ENCODE measurements at regions not wholly inside any gene's neighbourhood (a gene's known extent, or its start where the extent isn't known, plus 50 kb on each side); places are given as distances from the start of the nearest gene placed in this dataset.

DNA sequence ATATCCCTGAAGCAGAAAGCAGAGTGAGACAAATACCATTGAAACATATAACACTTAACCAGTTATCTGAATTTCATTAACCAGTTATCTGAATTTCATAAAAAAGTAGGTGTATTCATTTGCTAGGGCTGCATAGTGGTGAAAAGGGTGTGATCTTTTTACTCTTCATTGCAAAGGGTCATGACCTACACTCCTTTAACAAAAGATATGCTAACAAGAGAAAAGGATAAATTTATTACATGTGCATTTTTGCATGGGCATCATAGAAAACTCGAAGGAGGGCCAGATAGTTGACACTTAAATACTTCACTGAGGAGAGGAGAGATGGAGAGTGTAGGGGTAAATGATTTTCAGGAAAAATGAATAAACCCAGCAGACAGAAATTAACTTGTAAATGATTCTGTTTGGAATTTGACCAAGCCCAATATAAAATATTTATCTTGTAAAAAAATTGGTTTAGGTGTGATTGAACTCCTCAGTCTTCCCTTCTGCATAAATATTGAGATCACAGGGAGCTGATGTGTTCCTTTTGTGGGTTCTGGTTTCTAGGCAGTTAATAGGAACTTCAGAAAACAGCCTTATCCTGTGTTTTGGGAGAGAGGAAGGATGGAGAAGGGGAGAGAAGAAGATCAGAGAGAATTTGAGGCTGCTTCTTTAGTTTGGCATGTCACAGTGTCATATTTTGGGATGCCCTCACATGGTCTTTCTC lies 372.5 kb upstream of the SYT4 start:
- no peak for DNase-seq (ENCODE audit: low spot score)

DNA sequence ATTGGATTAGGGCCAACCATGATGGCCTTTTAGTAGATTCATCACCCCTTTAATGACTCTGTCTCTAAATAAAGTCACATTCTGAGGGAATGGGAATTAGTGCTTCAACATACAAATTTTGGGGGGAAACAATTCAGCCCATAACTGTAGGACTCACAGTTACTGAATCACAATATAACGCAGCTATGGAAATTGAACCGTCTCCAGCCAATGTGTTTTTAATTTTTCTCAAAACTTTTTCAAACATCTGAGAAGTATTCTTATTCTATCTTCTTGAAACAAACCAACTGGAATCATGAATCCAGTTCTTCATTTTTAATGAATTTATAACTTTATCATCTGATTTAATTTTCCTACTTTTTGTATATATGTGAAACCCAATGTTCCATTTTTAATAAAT lies 373.1 kb upstream of the SYT4 start:
- no peak for DNase-seq (ENCODE audit: low spot score)

DNA sequence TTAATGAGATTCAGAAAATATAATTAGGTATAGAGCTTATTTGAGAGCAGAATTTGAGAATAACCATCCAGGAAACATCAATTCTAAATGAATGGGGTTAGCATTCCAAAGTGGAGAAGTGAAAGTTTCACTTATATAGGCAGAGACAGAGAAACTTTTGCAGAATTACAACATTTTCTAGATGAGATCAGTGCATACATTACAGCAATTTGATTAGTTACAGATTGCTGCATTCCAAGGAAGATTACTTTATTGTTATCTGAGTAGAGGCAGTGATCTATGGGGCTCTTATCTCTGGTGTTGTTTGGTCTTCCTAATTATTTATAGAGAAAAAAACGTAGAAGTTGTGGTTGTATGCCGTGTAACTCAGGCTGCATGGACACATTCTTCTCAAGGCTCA lies 373.8 kb upstream of the SYT4 start:
- DNase-seq (ENCODE audit: low spot score), result no peak

DNA sequence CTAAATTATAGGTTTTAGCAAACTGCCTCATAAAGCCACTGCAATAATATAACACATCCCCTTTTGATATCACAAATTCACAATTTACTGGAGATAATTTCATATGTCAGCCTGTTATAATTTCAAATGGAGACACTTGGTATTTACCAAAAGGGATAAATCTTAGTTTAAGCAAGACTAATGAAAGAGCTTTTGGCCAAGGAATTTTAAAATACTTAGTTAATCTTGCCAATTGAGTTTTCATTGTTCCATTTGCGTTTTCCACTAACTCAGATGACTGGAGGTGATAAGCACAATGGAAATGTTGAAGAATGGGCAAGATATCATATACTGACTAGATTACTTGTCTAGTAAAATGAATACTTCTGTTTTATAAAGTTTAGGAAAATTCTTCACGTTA lies 379.3 kb upstream of the SYT4 start:
- DNase-seq (ENCODE audit: low spot score), result no peak

DNA sequence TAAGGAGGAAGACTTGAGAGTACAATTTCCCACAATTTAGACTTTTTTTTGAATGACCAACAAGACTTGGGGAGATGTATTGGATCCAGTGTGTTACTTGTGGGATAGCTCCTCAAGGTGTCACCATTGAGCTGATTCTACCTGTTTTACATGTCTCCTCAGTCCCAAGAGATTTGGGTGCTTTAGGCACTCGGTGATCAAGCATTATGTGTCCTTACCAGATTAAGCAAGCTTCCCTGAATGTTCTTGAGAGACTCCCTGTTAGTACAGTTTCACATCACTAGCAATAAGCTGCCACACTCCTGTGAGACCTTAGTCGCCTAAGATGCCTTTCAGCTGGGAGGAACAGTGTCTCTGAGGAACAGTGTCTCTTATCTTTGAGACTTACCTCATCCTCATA lies 384.3 kb upstream of the SYT4 start:
- no peak for DNase-seq (ENCODE audit: low spot score)

DNA sequence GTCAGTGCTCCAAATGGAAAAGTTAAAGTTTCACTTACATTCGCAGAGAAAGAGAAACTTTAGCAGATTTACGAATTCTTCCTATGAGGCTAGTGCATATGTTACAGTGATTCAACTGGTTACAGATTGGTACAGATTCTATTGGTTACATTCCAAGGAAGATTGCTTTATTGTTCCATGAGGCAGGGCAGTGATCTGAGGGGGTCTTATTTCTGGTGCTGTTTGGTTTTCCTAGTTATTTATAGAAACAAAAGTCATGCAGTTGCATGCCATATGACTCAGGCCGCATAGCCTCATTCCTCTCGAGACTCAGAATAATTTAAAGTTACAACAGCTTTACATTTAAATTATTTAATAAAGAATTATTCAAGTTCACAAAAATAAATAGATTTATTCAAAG lies 385.4 kb upstream of the SYT4 start:
- DNase-seq (ENCODE audit: low spot score), result no peak

DNA sequence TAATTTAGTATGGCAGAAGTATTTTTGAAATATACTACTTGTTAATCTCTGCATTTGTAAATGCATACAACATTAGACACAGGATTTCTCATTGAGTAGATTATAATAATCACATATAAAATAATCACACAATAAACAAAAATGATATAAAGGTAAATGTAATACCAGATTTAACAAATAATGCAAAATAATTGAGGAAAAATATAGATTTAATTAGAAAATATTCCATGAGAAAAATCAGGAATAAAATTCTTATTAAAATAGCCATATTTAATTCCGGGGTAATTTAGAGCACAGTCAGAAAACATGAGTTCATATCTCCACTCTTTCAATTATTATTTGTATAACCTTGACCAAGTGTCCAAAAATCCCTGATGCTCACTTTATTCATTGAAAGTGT lies 385.9 kb upstream of the SYT4 start:
- DNase-seq (ENCODE audit: low spot score), result no peak

DNA sequence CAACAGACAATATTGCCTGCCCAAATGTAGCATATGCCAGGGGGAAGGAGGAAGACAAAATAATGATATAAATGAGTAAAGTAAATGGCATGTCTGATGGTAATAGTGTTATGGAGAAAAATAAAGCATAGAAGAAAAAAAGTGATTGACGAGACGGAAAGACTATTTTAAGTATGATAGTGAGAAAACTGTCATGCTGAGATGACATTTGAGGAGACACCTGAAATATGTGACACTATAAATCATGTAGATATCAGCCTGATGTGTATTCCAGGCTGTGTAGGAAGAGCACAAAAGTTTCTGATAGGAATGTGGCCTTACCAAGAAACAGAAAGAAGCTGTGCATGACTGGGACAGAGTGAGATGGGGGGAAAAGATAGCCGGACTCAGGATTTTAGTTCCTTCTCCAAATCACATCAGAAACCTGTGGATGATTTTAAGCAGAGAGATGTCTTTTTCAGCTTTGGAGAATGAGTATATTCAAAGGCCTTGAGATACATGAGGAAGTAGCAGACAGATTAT lies 387.3 kb upstream of the SYT4 start:
- no peak for DNase-seq (ENCODE audit: low spot score)

DNA sequence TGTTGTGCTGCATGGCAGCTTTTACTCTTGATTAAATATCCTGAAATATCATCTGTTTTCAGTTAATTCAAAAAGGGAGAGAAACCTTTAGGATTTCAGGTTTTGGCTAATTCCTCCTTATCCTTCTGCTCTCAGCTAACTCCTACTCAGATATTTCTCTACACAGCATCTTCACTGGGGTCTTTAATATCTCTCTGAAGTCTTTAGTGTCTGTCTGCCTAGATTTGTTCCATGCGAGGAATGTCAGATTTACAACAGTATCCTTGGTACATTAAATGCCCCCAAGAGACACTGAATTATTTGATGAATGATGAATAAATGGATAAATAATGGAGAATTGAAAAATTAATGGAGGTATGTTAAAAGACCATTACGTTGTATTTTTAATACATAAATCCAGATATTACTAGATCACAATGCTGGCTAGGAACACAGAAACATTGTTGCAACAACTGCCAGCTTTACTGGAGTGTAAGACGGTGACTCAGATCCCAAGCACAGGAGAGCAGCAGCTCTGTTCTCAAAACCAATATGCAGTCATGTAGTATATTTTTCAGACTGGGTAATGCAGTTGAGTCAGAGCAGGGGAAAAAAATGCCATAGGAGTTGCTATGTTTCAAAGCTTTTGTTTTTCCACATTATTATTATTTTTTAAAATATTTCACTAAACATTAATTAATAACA lies 388.0 kb upstream of the SYT4 start:
- no peak for DNase-seq (ENCODE audit: low spot score)

DNA sequence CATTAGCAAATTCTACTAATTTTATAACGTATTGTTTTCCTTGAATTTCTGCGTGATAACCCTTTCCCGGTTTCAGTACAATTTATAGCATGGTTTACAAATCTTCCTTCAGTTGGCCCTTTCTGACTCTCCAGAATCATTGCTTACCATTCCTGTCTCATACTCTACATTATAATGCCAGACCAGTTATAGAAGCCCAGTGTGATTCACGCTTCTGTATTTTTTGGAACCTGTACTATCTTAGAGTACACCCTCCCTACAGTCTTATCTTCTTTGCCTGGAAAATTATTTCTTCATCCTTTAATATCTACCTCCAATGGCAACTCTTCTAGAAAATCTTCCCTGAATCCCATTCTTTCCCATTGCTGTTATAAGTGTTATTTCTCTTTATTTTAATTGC lies 391.6 kb upstream of the SYT4 start:
- no peak for DNase-seq (ENCODE audit: low spot score)

DNA sequence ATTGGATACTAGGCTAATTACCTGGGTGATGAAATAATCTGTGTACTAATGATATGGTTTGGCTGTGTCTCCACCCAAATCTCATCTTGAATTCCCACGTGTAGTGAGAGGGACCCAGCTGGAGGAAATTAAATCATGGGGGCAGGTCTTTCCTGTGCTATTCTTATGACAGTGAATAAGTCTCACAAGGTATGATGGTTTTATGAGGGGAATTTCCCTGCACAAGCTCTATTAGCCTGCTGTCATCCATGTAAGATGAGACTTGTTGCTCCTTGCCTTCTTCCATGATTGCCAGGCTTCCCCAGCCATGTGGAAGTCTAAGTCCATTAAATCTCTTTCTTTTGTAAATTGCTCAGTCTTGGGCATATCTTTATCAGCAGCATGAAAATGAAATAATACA lies 394.1 kb upstream of the SYT4 start:
- DNase-seq (ENCODE audit: low spot score), result no peak

DNA sequence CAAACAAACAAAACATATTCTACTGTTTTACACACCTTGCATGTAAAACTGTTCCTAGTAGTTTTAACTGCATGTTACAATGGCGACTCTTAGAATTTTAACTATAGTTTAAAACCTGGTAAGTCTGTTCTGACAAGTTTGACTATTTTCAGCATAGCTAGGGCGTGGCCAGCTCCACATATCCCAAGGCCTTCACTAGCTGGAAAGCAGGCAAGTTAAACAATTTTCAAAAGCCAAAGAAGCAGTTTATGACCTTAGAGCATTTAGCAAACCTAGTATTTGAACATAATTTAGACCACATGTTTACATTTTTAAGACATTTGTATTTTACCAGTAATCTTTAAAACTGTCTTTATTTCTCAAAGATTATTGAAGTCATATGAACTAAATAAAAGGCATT lies 402.8 kb upstream of the SYT4 start:
- no peak for DNase-seq (ENCODE audit: low spot score)

DNA sequence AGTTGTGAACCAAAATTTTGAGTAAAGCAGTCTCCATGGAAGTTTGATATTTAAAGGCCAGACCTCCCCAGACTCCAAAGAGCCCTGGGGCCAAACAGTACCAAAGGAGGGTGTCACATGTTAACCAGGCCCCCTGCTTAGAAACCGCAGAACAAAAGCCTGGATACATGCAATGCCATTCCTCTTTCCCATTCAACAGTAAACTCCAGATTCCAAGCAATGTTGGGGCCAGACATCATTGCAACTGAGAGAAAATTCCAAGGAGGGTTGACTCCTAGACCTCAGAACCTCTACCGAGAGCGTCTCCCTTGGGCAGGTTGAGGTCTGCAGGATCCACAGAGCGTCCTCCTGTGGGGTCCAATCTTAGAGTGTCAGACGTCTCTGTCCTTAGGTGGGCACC lies 404.4 kb upstream of the SYT4 start:
- DNase-seq (ENCODE audit: low spot score), result no peak

DNA sequence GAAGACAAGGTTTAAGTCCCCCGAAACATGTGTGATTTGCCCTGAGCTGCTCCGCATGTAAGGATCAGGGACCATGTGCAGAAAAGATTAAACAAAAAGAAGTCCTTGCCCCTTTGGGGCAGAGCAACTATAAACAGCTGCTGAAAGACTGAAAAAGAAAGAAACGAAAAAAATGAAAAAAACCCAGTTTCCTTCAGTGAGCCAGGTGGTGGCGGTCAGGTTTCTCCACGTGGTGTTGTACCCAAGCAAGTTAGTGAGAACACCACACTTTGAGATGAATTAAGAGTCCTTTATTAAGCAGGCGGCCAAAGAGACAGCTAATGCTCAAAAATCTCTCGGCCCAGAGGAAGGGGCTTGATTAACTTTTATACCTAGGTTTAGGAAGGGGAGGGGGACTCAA lies 404.9 kb upstream of the SYT4 start:
- no peak for DNase-seq (ENCODE audit: low spot score)

DNA sequence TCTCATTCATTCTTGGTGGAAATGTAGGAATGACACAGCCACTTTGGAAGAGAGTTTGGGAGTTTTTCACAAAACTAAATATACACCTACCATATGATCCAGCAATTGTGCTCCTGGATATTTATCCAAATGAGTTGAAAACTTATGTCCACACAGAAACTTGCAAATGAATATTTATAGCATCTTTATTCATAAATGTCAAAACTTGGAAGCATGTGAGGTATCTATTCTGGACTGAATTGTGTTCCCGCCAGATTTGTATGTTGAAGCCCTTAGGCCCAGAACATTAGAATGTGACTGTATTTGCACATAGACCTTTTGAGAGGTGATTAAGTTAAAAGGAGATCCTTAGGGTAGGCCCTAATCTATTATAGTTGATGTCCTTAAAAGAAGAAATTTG lies 409.4 kb upstream of the SYT4 start:
- DNase-seq (ENCODE audit: low spot score), result no peak

DNA sequence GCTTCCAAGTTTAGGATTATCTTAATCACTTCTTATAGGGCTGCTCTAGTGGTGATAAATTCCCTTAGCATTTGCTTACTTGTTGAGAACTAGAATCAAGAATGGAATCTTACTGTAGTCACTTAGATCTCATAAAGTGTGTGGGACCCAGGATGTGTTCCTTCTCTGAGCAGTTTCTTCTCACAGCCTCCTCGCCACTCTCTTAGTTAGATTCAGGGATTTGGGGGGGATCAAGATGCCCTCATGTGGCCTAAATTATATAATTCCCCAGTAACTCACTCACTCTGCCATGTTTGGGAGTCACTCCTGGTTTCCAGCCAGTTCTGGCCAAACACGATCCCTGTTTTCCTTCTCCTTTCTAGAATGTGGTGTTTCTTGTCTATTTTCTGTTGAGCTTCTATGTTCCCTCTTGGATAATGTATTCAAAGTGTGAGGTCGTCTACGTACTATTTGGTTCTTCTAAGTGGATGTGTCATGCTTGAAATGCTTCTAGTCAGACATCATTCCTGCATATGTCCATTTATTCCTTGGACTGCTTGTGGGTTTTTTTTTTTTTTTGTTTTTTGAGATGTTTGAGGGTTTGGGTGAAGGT lies 414.9 kb upstream of the SYT4 start:
- no peak for DNase-seq (ENCODE audit: low spot score)

DNA sequence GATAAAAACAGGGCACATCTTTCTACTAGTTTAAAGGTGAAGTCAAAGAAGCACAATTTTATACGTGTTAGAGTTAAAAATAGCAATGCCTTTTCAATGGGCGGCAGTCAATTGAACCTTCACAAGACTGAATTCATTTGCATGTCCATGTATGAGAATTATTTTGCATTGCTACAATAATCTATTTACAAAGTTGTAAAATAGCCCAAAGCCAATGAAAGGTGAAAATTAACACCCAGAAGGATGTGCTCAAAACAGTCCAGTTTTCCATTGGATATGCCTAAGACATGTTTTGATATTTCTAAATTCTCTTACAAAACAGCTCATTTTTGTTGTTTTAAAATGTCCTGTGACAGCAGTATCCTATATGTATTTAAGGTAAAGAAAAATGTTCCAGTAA lies 425.1 kb upstream of the SYT4 start:
- no peak for DNase-seq (ENCODE audit: low spot score)

DNA sequence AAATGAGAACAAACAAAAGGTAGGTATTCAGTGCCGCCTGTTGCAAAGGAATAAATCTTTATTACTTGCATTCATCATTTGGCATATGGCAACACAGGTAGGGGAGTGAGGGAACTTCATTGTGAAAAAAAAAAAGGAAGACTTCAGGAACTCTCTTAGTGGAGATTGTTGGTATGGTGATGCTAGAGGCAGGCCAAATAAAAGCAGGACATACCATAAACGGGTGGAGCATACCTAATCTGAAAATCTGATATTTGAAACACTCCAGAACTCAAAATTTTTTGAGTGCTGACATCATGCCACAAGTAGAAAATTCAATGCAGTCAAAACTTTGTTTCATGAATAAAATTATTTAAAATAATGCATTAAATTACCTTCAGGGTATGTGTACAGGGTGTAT lies 425.8 kb upstream of the SYT4 start:
- no peak for DNase-seq (ENCODE audit: low spot score)

DNA sequence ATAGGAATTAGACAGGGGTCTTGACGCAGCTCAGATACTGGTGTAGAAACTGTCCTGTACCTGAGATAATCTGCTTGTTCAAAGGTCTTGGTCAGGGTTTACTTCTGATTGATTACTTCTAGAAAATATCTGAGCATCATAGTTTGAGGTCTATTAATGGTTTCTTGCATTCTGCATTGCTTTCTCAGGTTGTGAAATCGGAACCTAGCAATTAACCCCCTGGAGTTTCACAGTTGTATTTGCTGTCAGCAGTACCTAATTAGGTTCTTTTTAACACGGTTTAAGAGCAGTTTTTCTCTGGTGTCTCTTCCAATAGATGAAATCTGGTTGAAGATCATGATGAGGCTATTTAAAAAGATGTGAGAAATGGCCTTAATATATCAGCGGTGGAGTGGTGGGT lies 428.6 kb upstream of the SYT4 start:
- no peak for DNase-seq (ENCODE audit: low spot score)

DNA sequence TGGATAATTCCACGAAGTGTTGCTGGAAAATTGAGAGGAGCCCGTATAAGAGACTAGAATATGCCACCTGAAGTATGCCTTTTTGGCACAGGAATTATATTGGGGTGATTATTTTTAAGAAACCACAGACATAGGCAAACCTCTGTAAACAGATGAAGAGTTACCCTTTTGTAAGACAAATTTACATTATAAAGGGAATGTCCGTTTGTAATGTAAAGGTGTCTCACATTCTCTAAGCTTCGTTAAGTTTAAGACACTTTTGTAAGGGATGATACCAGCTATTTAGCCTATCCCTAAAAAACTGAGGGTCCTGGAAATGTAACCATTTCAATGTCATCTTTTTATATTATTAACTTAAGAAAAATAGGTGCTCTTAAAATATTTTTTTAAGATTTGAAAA lies 432.8 kb upstream of the SYT4 start:
- no peak for DNase-seq (ENCODE audit: low spot score)

DNA sequence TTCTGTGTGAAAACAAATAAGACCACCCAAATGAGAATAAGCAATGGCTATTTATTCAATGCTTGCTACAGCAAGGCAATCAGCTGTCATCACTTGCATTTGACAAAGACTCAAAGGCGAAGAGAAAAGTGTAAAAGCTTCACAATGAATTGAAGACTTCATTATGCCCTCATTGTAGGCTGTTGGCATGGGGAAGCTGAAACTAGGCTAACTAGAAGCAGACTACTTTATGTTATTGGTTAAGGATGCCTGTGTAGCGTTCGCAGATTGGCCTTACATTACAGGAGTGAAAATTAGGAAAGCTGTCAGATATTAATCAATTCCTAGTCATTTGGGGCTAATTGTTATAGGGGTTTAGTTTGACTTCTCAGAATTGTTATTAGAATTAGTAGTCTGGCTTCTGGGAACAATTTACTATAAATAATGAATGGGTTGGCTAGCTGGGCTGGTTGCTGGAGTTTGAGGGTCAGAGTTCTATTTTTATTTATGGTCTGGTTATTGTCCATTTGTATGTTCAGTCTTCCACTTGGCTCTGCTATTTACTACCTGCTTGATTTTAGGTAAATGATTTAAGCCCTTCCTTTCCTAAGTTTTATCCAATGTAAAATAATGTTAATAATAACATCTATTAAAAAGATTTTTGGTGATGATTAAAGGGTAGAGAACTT lies 437.2 kb upstream of the SYT4 start:
- DNase-seq (ENCODE audit: low spot score), result no peak

DNA sequence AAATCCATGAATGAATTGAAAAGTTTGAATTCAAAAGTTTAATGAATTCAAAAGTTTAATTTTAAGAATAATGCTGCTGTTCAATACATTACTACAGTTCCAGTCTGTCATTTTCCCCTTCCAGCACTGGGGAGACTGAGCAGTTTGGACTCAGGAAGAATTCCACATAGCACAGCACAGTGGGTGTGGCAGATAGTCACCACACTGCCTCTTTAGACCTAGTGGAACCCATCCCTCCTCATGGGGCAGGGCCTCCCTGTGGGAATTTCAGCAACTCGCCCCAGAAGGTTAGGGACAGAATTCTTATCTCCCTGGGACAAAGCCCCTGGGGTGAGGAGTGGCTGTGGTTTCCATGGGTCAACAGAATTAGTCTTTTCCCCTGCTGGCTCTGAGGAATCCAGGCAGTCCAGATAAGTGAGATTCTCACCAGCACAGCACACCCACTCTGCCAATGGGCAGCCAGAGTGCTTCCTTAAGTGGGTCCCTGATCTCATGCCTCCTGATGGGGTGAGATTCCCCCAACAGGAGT lies 442.0 kb upstream of the SYT4 start:
- DNase-seq (ENCODE audit: low spot score), result no peak

DNA sequence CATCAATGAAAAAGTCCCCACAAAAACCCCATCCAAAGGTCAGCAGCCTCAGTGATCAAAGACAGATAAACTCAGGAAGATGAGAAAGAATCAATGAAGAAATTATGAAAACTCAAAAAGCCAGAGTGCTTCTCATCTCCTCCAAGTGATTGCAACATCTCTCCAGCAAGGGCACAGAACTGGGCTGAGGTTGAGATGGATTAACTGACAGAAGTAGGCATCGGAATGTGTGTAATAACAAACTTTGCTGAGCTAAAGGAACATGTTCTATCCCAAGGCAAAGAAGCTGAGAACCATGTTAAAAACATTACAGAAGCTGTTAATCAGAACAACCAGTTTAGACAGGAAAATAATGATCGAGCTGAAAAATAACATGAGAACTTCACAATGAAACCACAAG lies 442.8 kb upstream of the SYT4 start:
- DNase-seq (ENCODE audit: low spot score), result no peak

All from ureter (tissue), 1 donor.